GM19351 (cell line): ENCODE measurements at regions not wholly inside any gene's neighbourhood (a gene's known extent, or its start where the extent isn't known, plus 50 kb on each side); places are given as distances from the start of the nearest gene placed in this dataset.

ENCODE experiments used
- ATAC-seq: cut with Tn5 transposase; IDR thresholded peaks from one replicate; pipeline ENCODE4 v1.9.1; 2021; ENCODE audit warnings: mild to moderate bottlenecking, moderate library complexity; ENCODE audit not compliant: unreplicated experiment

- no peak for ATAC-seq
These were observed 676.0 kb upstream of the SALL3 start for GRCh38 chr18:78303519-78304191.

- ATAC-seq = no peak
These were observed 675.1 kb upstream of the SALL3 start for GRCh38 chr18:78304192-78305164.

GRCh38 chr18:78305789-78306188 is 673.8 kb upstream of the SALL3 start:
- no peak for ATAC-seq

GRCh38 chr18:78309307-78309706 is 670.3 kb upstream of the SALL3 start:
- no peak for ATAC-seq

GRCh38 chr18:78309924-78310323 is 669.7 kb upstream of the SALL3 start:
- no peak for ATAC-seq

GRCh38 chr18:78319264-78319663 is 660.4 kb upstream of the SALL3 start:
- ATAC-seq = no peak

- ATAC-seq = no peak
These were observed 659.7 kb upstream of the SALL3 start for GRCh38 chr18:78319961-78320360.

GRCh38 chr18:78321402-78321801 is 658.2 kb upstream of the SALL3 start:
- no peak for ATAC-seq

GRCh38 chr18:78323453-78324197 is 656.0 kb upstream of the SALL3 start:
- no peak for ATAC-seq

- ATAC-seq = no peak
These were observed 652.0 kb upstream of the SALL3 start for GRCh38 chr18:78327643-78328042.

GRCh38 chr18:78330766-78331165 is 648.9 kb upstream of the SALL3 start:
- no peak for ATAC-seq

GRCh38 chr18:78352910-78353309 is 626.7 kb upstream of the SALL3 start:
- ATAC-seq = no peak

- ATAC-seq = no peak
These were observed 617.4 kb upstream of the SALL3 start for GRCh38 chr18:78362198-78362597.

- no peak for ATAC-seq
These were observed 615.8 kb upstream of the SALL3 start for GRCh38 chr18:78363556-78364387.

- ATAC-seq = no peak
These were observed 615.1 kb upstream of the SALL3 start for GRCh38 chr18:78364388-78364960.

GRCh38 chr18:78367996-78368395 is 611.6 kb upstream of the SALL3 start:
- ATAC-seq = no peak

GRCh38 chr18:78368726-78369125 is 610.9 kb upstream of the SALL3 start:
- ATAC-seq = no peak

GRCh38 chr18:78376046-78376445 is 603.6 kb upstream of the SALL3 start:
- ATAC-seq = no peak

- ATAC-seq = no peak
These were observed 601.2 kb upstream of the SALL3 start for GRCh38 chr18:78378403-78378802.

GRCh38 chr18:78378983-78379382 is 600.6 kb upstream of the SALL3 start:
- no peak for ATAC-seq
